PC-3 (cell line): ENCODE measurements at regions not wholly inside any gene's neighbourhood (a gene's known extent, or its start where the extent isn't known, plus 50 kb on each side); places are given as distances from the start of the nearest gene placed in this dataset.

Source experiments
- CTCF ChIP-seq: fragments of 300-600 bp; sonication (generic); conservative IDR thresholded peaks from 2 replicates; pipeline ENCODE4 v1.5.1; 2017; ENCODE audit warnings: antibody characterized with exemption, low read depth, mild to moderate bottlenecking, low read length
- EZH2 ChIP-seq: fragments of 300-600 bp; sonication (generic); IDR thresholded peaks from one replicate; pipeline ENCODE4 v1.6.1; 2017; ENCODE audit warnings: antibody characterized with exemption, mild to moderate bottlenecking, low read length; ENCODE audit not compliant: unreplicated experiment
- EZH2phosphoT487 ChIP-seq: fragments of 300-600 bp; sonication (generic); IDR thresholded peaks from 2 replicates; pipeline ENCODE4 v1.6.1; 2018; ENCODE audit warnings: mild to moderate bottlenecking, antibody characterized with exemption, low read length, borderline replicate concordance

- TF ChIP-seq CTCF: no peak
- no peak for TF ChIP-seq EZH2phosphoT487
- no peak for TF ChIP-seq EZH2
Measured at GRCh38 chr2:14417551-14417950, 215.0 kb upstream of the LRATD1 start.
